ENCODE measurements at regions not wholly inside any gene's neighbourhood (a gene's known extent, or its start where the extent isn't known, plus 50 kb on each side); places are given as distances from the start of the nearest gene placed in this dataset.

- no peak for TF ChIP-seq CTCF (IDR thresholded peaks at IDR 0.05 in 4 of 5, conservative IDR thresholded peaks at IDR 0.05 in 1 of 5)
- TF ChIP-seq POLR2A (IDR thresholded peaks at IDR 0.05): no peak
These were observed 659.1 kb downstream of the SI start for GRCh38 chr3:164419220-164419619.

Data from gastrocnemius medialis (tissue), 4 donors.